ENCODE measurements at regions not wholly inside any gene's neighbourhood (a gene's known extent, or its start where the extent isn't known, plus 50 kb on each side); places are given as distances from the start of the nearest gene placed in this dataset.

- DNase-seq (ENCODE audit: low read depth): no peak
These were observed 350.8 kb upstream of the KLF3 start for GRCh38 chr4:38313175-38313574.

GRCh38 chr4:38313999-38314561, 349.9 kb upstream of the KLF3 start:
- no peak for DNase-seq (ENCODE audit: low read depth)

- DNase-seq (ENCODE audit: low read depth): no peak
These were observed 349.3 kb upstream of the KLF3 start for GRCh38 chr4:38314663-38315062.

- no peak for DNase-seq (ENCODE audit: low read depth)
These were observed 348.7 kb upstream of the KLF3 start for GRCh38 chr4:38315286-38315685.

GRCh38 chr4:38316045-38316444, 348.0 kb upstream of the KLF3 start:
- DNase-seq (ENCODE audit: low read depth): no peak

- no peak for DNase-seq (ENCODE audit: low read depth)
These were observed 346.8 kb upstream of the KLF3 start for GRCh38 chr4:38317041-38317674.

- DNase-seq (ENCODE audit: low read depth): peak; percentile 44
These were observed 345.1 kb upstream of the KLF3 start for GRCh38 chr4:38318737-38319455.

GRCh38 chr4:38319456-38320342, 344.3 kb upstream of the KLF3 start:
- DNase-seq (ENCODE audit: low read depth): peak; percentile 56

GRCh38 chr4:38320343-38320695, 343.7 kb upstream of the KLF3 start:
- DNase-seq (ENCODE audit: low read depth): no peak

GRCh38 chr4:38320833-38321232, 343.2 kb upstream of the KLF3 start:
- DNase-seq (ENCODE audit: low read depth): no peak

GRCh38 chr4:38322714-38323113, 341.3 kb upstream of the KLF3 start:
- DNase-seq (ENCODE audit: low read depth): no peak

GRCh38 chr4:38323141-38323641, 340.8 kb upstream of the KLF3 start:
- DNase-seq (ENCODE audit: low read depth): no peak

- DNase-seq (ENCODE audit: low read depth): no peak
These were observed 339.0 kb upstream of the KLF3 start for GRCh38 chr4:38324861-38325628.

- no peak for DNase-seq (ENCODE audit: low read depth)
These were observed 338.4 kb upstream of the KLF3 start for GRCh38 chr4:38325629-38325913.

GRCh38 chr4:38326499-38326898, 337.5 kb upstream of the KLF3 start:
- no peak for DNase-seq (ENCODE audit: low read depth)

- no peak for DNase-seq (ENCODE audit: low read depth)
These were observed 336.8 kb upstream of the KLF3 start for GRCh38 chr4:38327174-38327573.

- no peak for DNase-seq (ENCODE audit: low read depth)
These were observed 334.8 kb upstream of the KLF3 start for GRCh38 chr4:38328989-38329729.

GRCh38 chr4:38330321-38330720, 333.7 kb upstream of the KLF3 start:
- DNase-seq (ENCODE audit: low read depth): no peak

- DNase-seq (ENCODE audit: low read depth): no peak
These were observed 333.1 kb upstream of the KLF3 start for GRCh38 chr4:38330936-38331335.

- no peak for DNase-seq (ENCODE audit: low read depth)
These were observed 331.3 kb upstream of the KLF3 start for GRCh38 chr4:38332699-38333098.

- no peak for DNase-seq (ENCODE audit: low read depth)
These were observed 330.8 kb upstream of the KLF3 start for GRCh38 chr4:38333219-38333618.
